ENCODE measurements at regions not wholly inside any gene's neighbourhood (a gene's known extent, or its start where the extent isn't known, plus 50 kb on each side); places are given as distances from the start of the nearest gene placed in this dataset.

GRCh38 chr12:111038941-111039340, 118.6 kb upstream of the MYL2 start:
- TF ChIP-seq REST (IDR thresholded peaks at IDR 0.05; ENCODE audit: borderline replicate concordance) (no peak), TAF1 (IDR thresholded peaks at IDR 0.05; ENCODE audit: low read depth) (no peak), CTCF (IDR thresholded peaks at IDR 0.05; ENCODE audit: poor library complexity, severe bottlenecking) (no peak), EZH2 (IDR thresholded peaks at IDR 0.05; ENCODE audit: borderline replicate concordance, insufficient read depth, low read length, poor library complexity, severe bottlenecking) (no peak), EP300 (conservative IDR thresholded peaks at IDR 0.05; ENCODE audit: poor library complexity, severe bottlenecking) (no peak)
